Cardiac muscle cell (in vitro differentiated cells and primary cell): ENCODE measurements at regions not wholly inside any gene's neighbourhood (a gene's known extent, or its start where the extent isn't known, plus 50 kb on each side); places are given as distances from the start of the nearest gene placed in this dataset.

Source experiments
- DNase-seq, 2 donors: peaks; one replicate each; pipeline versions ENCODE4 v3.0.0 to v3.0.0-alpha.2; 2010 to 2017; ENCODE audit warnings: low read depth in 1 of 2, low spot score in 1 of 2
- H3K27ac ChIP-seq: fragments of 200-600 bp; sonication (generic); 2 replicates; pipeline ENCODE4 v1.5.1; 2016
- H3K27me3 ChIP-seq: fragments of 200-600 bp; sonication (generic); 2 replicates; pipeline ENCODE4 v1.6.0; 2016; ENCODE audit warnings: control low read depth
- H3K36me3 ChIP-seq: fragments of 200-600 bp; sonication (generic); 2 replicates; pipeline ENCODE4 v1.5.1; 2016; ENCODE audit warnings: control low read depth
- H3K4me1 ChIP-seq: fragments of 200-600 bp; sonication (generic); 2 replicates; pipeline ENCODE4 v1.8.1; 2017; ENCODE audit warnings: low read depth, mild to moderate bottlenecking, mixed run types
- H3K4me3 ChIP-seq: fragments of 200-600 bp; sonication (generic); 2 replicates; pipeline ENCODE4 v1.5.1; 2016; ENCODE audit warnings: mild to moderate bottlenecking
- H3K9me3 ChIP-seq: fragments of 200-600 bp; sonication (generic); 2 replicates; pipeline ENCODE4 v1.5.1; 2017; ENCODE audit warnings: low read depth, mild to moderate bottlenecking, control low read depth
- TF ChIP-seq, protein P1 (sequence below): IDR thresholded peaks from 2 replicates; pipeline ENCODE4 v1.5.1; 2012; ENCODE audit warnings: low read depth, mild to moderate bottlenecking, low read length

DNA sequence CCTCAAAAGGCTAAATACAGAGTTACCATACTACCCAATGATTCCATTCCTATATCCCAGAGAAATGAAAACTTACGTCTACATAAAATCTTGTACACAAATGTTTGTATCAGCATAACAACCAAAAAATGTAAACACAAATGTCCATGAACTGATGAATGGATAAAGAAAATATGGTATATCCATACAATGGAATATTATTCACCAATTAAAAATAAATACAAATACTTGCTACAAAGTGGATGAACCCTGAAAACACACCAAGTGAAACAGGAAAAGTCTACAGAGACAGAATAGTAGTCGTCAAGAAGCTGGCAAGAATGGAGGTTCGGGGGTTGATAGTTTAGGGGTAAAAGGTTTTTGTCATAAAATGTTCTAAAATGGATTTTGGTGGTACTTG, 54.0 kb upstream of the ANKRD28 start:
- no peaks in the 10 kb centered on the region for H3K9me3 ChIP-seq
- TF ChIP-seq, protein P1, sequence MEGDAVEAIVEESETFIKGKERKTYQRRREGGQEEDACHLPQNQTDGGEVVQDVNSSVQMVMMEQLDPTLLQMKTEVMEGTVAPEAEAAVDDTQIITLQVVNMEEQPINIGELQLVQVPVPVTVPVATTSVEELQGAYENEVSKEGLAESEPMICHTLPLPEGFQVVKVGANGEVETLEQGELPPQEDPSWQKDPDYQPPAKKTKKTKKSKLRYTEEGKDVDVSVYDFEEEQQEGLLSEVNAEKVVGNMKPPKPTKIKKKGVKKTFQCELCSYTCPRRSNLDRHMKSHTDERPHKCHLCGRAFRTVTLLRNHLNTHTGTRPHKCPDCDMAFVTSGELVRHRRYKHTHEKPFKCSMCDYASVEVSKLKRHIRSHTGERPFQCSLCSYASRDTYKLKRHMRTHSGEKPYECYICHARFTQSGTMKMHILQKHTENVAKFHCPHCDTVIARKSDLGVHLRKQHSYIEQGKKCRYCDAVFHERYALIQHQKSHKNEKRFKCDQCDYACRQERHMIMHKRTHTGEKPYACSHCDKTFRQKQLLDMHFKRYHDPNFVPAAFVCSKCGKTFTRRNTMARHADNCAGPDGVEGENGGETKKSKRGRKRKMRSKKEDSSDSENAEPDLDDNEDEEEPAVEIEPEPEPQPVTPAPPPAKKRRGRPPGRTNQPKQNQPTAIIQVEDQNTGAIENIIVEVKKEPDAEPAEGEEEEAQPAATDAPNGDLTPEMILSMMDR = no peak
- no peak for DNase-seq
- H3K27ac ChIP-seq = no peak overlapping the region
- H3K4me1 ChIP-seq = no peaks in the 10 kb centered on the region
- H3K36me3 ChIP-seq = no peaks in the 10 kb centered on the region
- no peak overlapping the region for H3K4me3 ChIP-seq
- no peaks in the 10 kb centered on the region for H3K27me3 ChIP-seq

DNA sequence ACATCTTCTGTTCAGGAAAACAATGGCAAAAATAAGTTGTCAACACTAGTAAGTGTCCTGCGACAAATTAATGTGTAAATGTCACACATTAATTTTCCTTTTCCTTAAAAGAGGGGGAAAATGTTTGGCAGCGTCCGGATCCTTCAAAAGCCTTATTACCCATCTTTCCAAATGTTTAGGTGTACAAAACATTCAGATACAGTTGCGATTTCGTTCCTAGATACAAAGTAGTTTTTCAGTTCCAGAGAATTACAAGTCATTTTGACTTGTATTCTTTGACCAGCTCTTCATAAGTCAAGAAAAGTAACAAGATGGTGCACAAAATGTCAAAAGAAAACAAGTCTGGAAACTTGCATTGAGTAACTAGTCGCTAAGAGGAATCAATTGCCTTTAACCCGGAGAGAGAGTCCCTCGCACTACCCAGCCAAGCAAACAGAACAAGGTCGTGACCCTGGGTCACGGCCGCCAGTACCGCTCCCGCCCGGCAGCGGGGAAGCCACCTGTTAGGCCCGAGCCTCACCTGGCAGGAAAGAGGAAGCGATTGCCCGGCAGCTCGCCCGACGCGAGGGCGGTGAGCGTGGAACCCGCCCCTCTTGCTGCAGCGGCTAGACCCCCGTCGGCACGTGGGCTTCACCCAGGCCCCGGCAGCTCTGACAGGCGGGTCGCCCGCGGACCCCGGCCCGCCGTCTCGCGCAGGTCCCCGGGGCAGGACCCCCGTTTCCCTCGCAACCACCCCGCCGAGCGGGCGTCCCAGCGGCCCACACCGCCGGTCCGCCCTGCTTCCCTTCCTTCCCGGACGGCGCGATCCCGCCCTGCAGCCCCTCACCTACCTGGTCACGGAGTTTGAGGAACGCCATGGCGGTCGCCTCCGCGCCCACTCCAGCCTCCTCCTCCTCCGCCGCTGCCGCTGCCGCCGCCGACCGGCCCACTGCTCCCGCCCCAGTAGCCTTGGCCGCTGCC, 61.0 kb upstream of the ANKRD28 start:
- Histone ChIP-seq H3K4me3 (peak overlapping the region; percentile 87), H3K36me3 (no peaks in the 10 kb centered on the region), H3K9me3 (no peaks in the 10 kb centered on the region), H3K4me1 (peaks cover 11% of the 10 kb centered on the region), H3K27me3 (no peaks in the 10 kb centered on the region), H3K27ac (peak overlapping the region; percentile 65)
- TF ChIP-seq, protein P1 = no peak
- DNase-seq = peak; percentile 10 to 53

DNA sequence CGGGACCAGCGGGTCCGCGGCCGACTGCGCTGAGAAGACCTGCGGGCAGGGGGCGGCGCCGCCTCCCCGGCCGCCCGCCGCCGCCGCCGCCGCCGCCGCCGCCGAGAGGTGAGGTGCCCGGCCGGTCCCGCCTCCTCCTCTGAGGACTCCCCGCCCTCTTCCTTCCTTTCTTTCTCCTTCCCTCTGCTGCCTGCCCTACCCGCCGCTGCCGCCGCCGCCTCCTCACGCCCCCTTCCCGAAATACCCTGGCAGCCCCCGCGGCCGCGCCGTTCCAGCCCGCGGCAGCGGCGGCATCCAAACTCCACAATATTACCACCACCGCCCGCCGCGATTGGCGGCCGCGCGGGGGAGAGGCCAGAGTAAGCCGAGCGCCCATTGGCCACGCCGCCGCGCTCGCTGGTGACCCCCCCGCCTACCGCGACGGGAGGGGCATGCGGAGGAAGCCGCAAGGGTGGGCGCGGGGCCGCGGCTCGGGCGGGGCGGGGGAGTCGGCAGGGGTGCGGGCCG, 61.8 kb upstream of the ANKRD28 start:
- peak; percentile 84 to 91 for DNase-seq
- Histone ChIP-seq H3K9me3 (no peaks in the 10 kb centered on the region), H3K36me3 (no peaks in the 10 kb centered on the region), H3K27ac (peak overlapping the region; percentile 65), H3K4me1 (peaks cover 11% of the 10 kb centered on the region), H3K27me3 (no peaks in the 10 kb centered on the region), H3K4me3 (peak overlapping the region; percentile 87)
- TF ChIP-seq, protein P1 = no peak

DNA sequence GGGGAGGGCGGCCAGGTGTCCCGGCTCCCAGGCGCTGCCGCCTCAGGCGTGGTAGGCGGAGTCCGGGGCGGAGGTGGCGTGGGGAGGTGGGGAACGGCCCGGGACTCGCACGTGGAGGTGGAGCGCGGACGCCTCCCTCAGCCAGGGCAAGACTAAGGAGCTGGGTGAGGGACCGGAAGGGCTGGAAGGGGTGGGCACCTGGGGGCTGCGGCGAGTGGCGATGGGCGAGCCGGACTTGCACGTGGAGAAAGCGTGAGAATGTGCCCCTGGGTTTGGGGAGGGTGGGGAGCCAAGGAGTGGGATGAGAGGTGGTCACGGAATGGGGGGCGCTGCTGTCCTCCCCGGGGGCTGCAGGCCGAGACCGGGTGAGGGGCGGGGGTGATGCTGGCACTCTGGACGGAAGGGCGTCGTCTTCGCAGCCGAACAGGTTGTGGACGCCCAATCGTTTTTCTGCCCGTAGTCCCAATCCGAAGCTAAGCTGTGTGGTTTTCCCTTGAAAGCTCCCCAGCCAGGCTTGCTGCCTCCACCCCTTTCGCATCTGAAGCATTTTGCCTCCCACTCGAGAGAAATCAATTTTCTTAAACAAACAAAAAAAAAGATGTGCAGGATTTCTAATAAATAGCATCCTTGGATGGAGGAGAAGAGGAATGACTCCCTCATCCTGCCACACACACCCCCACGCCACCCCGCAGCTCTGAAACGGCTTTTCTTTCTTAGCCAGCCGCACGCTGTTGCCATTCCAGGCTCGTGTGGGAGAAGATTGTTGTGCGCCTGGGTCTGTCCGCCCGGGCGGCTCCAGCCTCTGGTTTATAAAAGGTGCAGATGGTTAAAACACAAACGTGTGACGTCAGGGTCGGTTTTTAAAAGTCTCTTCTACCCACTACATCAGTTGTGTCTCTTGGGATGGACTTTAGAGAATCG, 62.5 kb upstream of the ANKRD28 start:
- no peaks in the 10 kb centered on the region for H3K27me3 ChIP-seq
- TF ChIP-seq, protein P1 = no peak
- no peaks in the 10 kb centered on the region for H3K36me3 ChIP-seq
- peaks cover 11% of the 10 kb centered on the region for H3K4me1 ChIP-seq
- H3K9me3 ChIP-seq = no peaks in the 10 kb centered on the region
- H3K4me3 ChIP-seq = peak overlapping the region; percentile 87
- no peak overlapping the region for H3K27ac ChIP-seq
- peak; percentile 46 to 51 for DNase-seq

DNA sequence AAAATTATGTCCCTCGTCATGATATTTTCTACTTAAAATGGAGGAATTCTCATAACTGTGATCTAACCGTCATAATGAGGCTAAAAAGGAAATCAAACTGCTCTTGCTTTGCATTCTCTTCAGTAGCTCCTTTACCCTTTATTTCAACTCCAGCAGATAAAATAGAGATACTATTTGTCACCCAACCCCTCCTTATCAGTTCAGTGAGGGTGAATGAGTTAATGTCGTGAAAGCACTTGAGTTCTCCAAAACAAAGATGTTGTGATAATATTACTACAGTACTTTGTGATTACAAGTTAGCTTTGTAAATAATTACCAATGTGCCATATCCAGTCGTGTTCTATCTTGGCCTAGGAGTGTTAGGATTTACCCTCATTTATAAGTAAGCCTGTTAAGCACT, 63.4 kb upstream of the ANKRD28 start:
- Histone ChIP-seq H3K4me1 (peaks cover 11% of the 10 kb centered on the region), H3K27ac (no peak overlapping the region)
- DNase-seq = no peak

More for the DNA sequence above, 63.4 kb upstream of the ANKRD28 start:
- TF ChIP-seq, protein P1 = no peak
- Histone ChIP-seq H3K9me3 (no peaks in the 10 kb centered on the region), H3K4me3 (no peak overlapping the region), H3K36me3 (no peaks in the 10 kb centered on the region), H3K27me3 (no peaks in the 10 kb centered on the region)
